Mesendoderm (in vitro differentiated cells): ENCODE measurements at regions not wholly inside any gene's neighbourhood (a gene's known extent, or its start where the extent isn't known, plus 50 kb on each side); places are given as distances from the start of the nearest gene placed in this dataset.

Source experiments
- DNase-seq: peaks from one replicate; pipeline ENCODE4 v3.0.0; 2013
- H2AK5ac ChIP-seq: 2 replicates; pipeline ENCODE4 v1.6.1; 2013; ENCODE audit warnings: low read length, inconsistent platforms
- H2BK120ac ChIP-seq: 2 replicates; pipeline ENCODE4 v1.6.1; 2013; ENCODE audit warnings: low read depth, mild to moderate bottlenecking, low read length, moderate library complexity, mixed read lengths
- H2BK15ac ChIP-seq: replicated peaks from 2 replicates; pipeline ENCODE4 v1.6.1; 2013; ENCODE audit warnings: low read depth, mild to moderate bottlenecking, moderate library complexity
- H2BK5ac ChIP-seq: 2 replicates; pipeline ENCODE4 v1.6.1; 2013; ENCODE audit warnings: low read length, inconsistent platforms
- H3K18ac ChIP-seq: 2 replicates; pipeline ENCODE4 v1.6.1; 2013; ENCODE audit warnings: mild to moderate bottlenecking, low read length, mixed read lengths
- H3K23ac ChIP-seq: one replicate; pipeline ENCODE4 v1.6.1; 2013; ENCODE audit warnings: low read length
- H3K27ac ChIP-seq: 2 replicates; pipeline ENCODE4 v1.5.1; 2013; ENCODE audit warnings: low read depth, mild to moderate bottlenecking, inconsistent platforms, low read length, moderate library complexity
- H3K27me3 ChIP-seq: 2 replicates; pipeline ENCODE4 v1.6.1; 2013; ENCODE audit warnings: low read length, control low read depth, mild to moderate bottlenecking, inconsistent platforms; ENCODE audit not compliant: insufficient read depth, poor library complexity
- H3K36me3 ChIP-seq: 2 replicates; pipeline ENCODE4 v1.6.1; 2013; ENCODE audit warnings: low read length, inconsistent platforms; ENCODE audit not compliant: control insufficient read depth, insufficient read depth
- H3K4ac ChIP-seq: one replicate; pipeline ENCODE4 v1.6.1; 2013; ENCODE audit warnings: low read depth, mild to moderate bottlenecking, low read length, moderate library complexity
- H3K4me1 ChIP-seq: 2 replicates; pipeline ENCODE4 v1.6.1; 2013; ENCODE audit warnings: low read depth, low read length, inconsistent platforms; ENCODE audit not compliant: control insufficient read depth
- H3K4me2 ChIP-seq: 2 replicates; pipeline ENCODE4 v1.6.1; 2013; ENCODE audit warnings: low read length
- H3K4me3 ChIP-seq: 2 replicates; pipeline ENCODE4 v1.5.1; 2013; ENCODE audit warnings: mild to moderate bottlenecking, low read length
- H3K56ac ChIP-seq: one replicate; pipeline ENCODE4 v1.6.1; 2013; ENCODE audit warnings: low read length
- H3K79me1 ChIP-seq: 2 replicates; pipeline ENCODE4 v1.6.1; 2013; ENCODE audit warnings: low read length, inconsistent platforms
- H3K79me2 ChIP-seq: 2 replicates; pipeline ENCODE4 v1.6.1; 2013; ENCODE audit warnings: mild to moderate bottlenecking, low read length; ENCODE audit not compliant: control insufficient read depth, insufficient read depth
- H3K9ac ChIP-seq: 2 replicates; pipeline ENCODE4 v1.6.1; 2013; ENCODE audit warnings: low read length, inconsistent platforms
- H4K5ac ChIP-seq: one replicate; pipeline ENCODE4 v1.6.1; 2013; ENCODE audit warnings: low read length
- H4K8ac ChIP-seq: one replicate; pipeline ENCODE4 v1.6.1; 2013; ENCODE audit warnings: low read depth, mild to moderate bottlenecking, control low read depth, low read length, moderate library complexity
- WGBS: extraction: QIAGEN DNeasy Blood & Tissue Kit; methylation state at CpG from one replicate; pipeline ENCODE4 v1.1.7; 2013; ENCODE audit warnings: low lambda C conversion rate, missing lambda C conversion rate; ENCODE audit not compliant: insufficient coverage; ENCODE audit errors: extremely low coverage; 5-methylcytosine and 5-hydroxymethylcytosine counted together

- H2AK5ac ChIP-seq = no peak overlapping the region
- H3K4me1 ChIP-seq = peaks cover 1% of the 10 kb centered on the region
- no peak overlapping the region for H4K5ac ChIP-seq
- no peaks in the 10 kb centered on the region for H3K27me3 ChIP-seq
- no CpG with 5 or more reads among the region's 1 CpG for WGBS
- H3K4me3 ChIP-seq = no peak overlapping the region
- no peak for DNase-seq
- no peak overlapping the region for H3K9ac ChIP-seq
- no peak overlapping the region for H3K4ac ChIP-seq
- no peak overlapping the region for H4K8ac ChIP-seq
- H3K4me2 ChIP-seq = no peak overlapping the region
- H2BK5ac ChIP-seq = no peak overlapping the region
- H3K36me3 ChIP-seq = no peaks in the 10 kb centered on the region
- no peak overlapping the region for H2BK120ac ChIP-seq
- H2BK15ac ChIP-seq = no peak overlapping the region
- no peaks in the 10 kb centered on the region for H3K79me2 ChIP-seq
- no peaks in the 10 kb centered on the region for H3K79me1 ChIP-seq
- H3K27ac ChIP-seq = no peak overlapping the region
- H3K56ac ChIP-seq = no peak overlapping the region
- H3K23ac ChIP-seq = no peak overlapping the region
- no peak overlapping the region for H3K18ac ChIP-seq
These were observed 994.6 kb downstream of the TSN start for GRCh38 chr2:122750095-122750494.

- Histone ChIP-seq H2BK5ac (no peak overlapping the region), H3K4me3 (no peak overlapping the region), H2BK15ac (no peak overlapping the region), H4K8ac (no peak overlapping the region), H2AK5ac (no peak overlapping the region), H4K5ac (no peak overlapping the region), H3K4ac (no peak overlapping the region), H3K79me1 (no peaks in the 10 kb centered on the region), H3K79me2 (no peaks in the 10 kb centered on the region), H3K27me3 (no peaks in the 10 kb centered on the region), H3K36me3 (no peaks in the 10 kb centered on the region), H3K4me1 (no peaks in the 10 kb centered on the region), H3K56ac (no peak overlapping the region), H3K23ac (no peak overlapping the region), H3K18ac (no peak overlapping the region), H3K9ac (no peak overlapping the region), H2BK120ac (no peak overlapping the region), H3K27ac (no peak overlapping the region), H3K4me2 (no peak overlapping the region)
- no peak for DNase-seq
These were observed 995.4 kb downstream of the TSN start for GRCh38 chr2:122750808-122751207.

DNA sequence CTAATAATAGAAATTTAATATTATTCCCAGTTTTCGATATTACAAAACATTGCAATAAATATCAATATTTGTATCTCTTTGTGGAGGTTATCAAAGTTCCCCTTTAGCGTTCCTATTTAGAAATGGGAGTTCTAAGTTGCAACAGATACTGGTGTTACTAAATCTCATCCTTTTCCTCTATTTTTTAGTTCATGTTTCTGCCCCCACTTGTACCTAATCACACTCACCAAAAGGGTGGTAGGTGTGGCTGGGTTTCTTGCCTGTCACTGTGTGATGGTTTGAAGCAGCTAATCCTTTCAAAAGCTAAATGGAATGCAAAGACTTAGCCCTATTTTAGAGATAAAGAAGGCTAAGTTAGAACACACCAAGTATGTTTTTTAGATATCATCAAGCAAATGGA lies 997.9 kb downstream of the TSN start:
- Histone ChIP-seq H4K8ac (no peak overlapping the region), H3K36me3 (no peaks in the 10 kb centered on the region), H2BK15ac (no peak overlapping the region), H3K4me3 (no peak overlapping the region), H3K4me2 (no peak overlapping the region), H3K18ac (no peak overlapping the region), H3K9ac (no peak overlapping the region), H3K23ac (no peak overlapping the region), H2BK120ac (no peak overlapping the region), H3K4ac (no peak overlapping the region), H3K27me3 (no peaks in the 10 kb centered on the region), H2BK5ac (no peak overlapping the region), H3K27ac (no peak overlapping the region), H3K4me1 (no peaks in the 10 kb centered on the region), H3K56ac (no peak overlapping the region), H3K79me1 (no peaks in the 10 kb centered on the region), H3K79me2 (no peaks in the 10 kb centered on the region), H4K5ac (no peak overlapping the region), H2AK5ac (no peak overlapping the region)
- WGBS = 100% methylated on average over 1 of the region's 2 CpGs
- no peak for DNase-seq

- H3K18ac ChIP-seq = no peak overlapping the region
- no peak overlapping the region for H3K9ac ChIP-seq
- no peaks in the 10 kb centered on the region for H3K4me1 ChIP-seq
- H3K4me3 ChIP-seq = no peak overlapping the region
- H3K36me3 ChIP-seq = no peaks in the 10 kb centered on the region
- no peak overlapping the region for H2BK15ac ChIP-seq
- H2AK5ac ChIP-seq = no peak overlapping the region
- no peak overlapping the region for H3K4ac ChIP-seq
- H3K79me1 ChIP-seq = no peaks in the 10 kb centered on the region
- no peaks in the 10 kb centered on the region for H3K27me3 ChIP-seq
- no peak for DNase-seq
- no peak overlapping the region for H3K27ac ChIP-seq
- WGBS = no CpG with 5 or more reads among the region's 2 CpGs
- no peak overlapping the region for H4K8ac ChIP-seq
- no peak overlapping the region for H4K5ac ChIP-seq
- H2BK120ac ChIP-seq = no peak overlapping the region
- H3K4me2 ChIP-seq = no peak overlapping the region
- H3K79me2 ChIP-seq = no peaks in the 10 kb centered on the region
- no peak overlapping the region for H3K56ac ChIP-seq
- no peak overlapping the region for H2BK5ac ChIP-seq
- H3K23ac ChIP-seq = no peak overlapping the region
These were observed 999.1 kb downstream of the TSN start for GRCh38 chr2:122754561-122754960.

DNA sequence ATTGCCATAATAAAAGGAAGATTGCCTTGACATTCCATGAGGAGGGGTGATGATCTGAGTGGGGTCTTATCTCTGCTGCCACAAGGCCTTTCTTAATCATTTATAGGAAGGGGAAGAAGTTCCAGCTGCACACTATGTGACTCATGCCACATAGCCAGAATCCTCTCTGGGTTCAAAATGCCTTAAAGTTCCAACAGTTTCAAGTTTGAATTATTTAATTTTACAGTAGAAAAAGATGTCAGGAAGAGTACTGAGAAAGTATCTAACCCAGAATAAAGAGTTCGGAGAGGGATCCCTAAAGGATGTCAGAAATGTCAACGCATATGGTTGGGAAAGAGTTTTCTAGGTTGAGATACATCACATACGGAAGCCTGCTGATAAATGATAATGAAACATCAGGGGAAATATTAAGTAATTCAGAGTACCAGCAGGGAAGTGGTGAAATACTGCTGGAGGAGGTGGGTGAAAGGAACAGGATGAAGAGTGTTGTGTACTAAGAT lies 999.9 kb downstream of the TSN start:
- Histone ChIP-seq H3K18ac (no peak overlapping the region), H2BK15ac (no peak overlapping the region), H3K4me3 (no peak overlapping the region), H3K56ac (no peak overlapping the region), H3K4ac (no peak overlapping the region), H4K8ac (no peak overlapping the region), H3K36me3 (no peaks in the 10 kb centered on the region), H3K9ac (no peak overlapping the region), H2BK120ac (no peak overlapping the region), H3K23ac (no peak overlapping the region), H3K4me2 (no peak overlapping the region), H2BK5ac (no peak overlapping the region), H3K27ac (no peak overlapping the region), H3K79me2 (no peaks in the 10 kb centered on the region), H3K4me1 (no peaks in the 10 kb centered on the region), H3K27me3 (no peaks in the 10 kb centered on the region), H2AK5ac (no peak overlapping the region), H3K79me1 (no peaks in the 10 kb centered on the region), H4K5ac (no peak overlapping the region)
- no peak for DNase-seq
- no CpG with 5 or more reads among the region's 3 CpGs for WGBS

DNA sequence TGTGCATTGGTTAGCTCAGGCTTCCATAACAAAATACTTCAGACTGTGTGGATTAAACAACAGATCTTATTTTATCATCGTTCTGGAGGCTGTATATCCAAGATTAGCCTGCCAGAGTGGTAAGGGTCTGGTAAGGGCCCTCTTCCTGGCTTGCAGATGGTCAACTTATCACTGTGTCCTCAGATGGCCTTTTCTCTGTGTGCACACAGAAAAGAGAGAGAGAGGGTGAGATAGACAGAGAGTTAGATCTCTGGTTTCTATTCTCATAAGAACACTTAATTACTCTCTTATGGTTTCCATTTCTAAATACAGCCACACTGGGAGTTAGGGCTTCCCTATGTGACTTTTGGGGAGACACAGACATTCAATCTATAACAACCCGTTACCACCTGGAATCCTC lies 1003.5 kb downstream of the TSN start:
- Histone ChIP-seq H2BK120ac (no peak overlapping the region), H3K4me3 (no peak overlapping the region), H3K4ac (no peak overlapping the region), H3K4me2 (no peak overlapping the region), H4K8ac (no peak overlapping the region), H3K23ac (no peak overlapping the region), H3K27me3 (no peaks in the 10 kb centered on the region), H3K18ac (no peak overlapping the region), H2BK15ac (no peak overlapping the region), H2AK5ac (no peak overlapping the region), H2BK5ac (no peak overlapping the region), H3K56ac (no peak overlapping the region), H3K79me1 (no peaks in the 10 kb centered on the region), H3K4me1 (no peaks in the 10 kb centered on the region), H3K79me2 (no peaks in the 10 kb centered on the region), H3K27ac (no peak overlapping the region), H4K5ac (no peak overlapping the region), H3K36me3 (no peaks in the 10 kb centered on the region), H3K9ac (no peak overlapping the region)
- DNase-seq = no peak
- no CpG with 5 or more reads among the region's 2 CpGs for WGBS
